HG03378 (cell line): ENCODE measurements at regions not wholly inside any gene's neighbourhood (a gene's known extent, or its start where the extent isn't known, plus 50 kb on each side); places are given as distances from the start of the nearest gene placed in this dataset.
"Not testable (repeated sequence)": the region's sequence is repeated elsewhere in the genome, so short reads cannot be mapped to it uniquely, and the experiment has no call there.

Experiments used
- ATAC-seq: cut with Tn5 transposase; IDR thresholded peaks from one replicate; pipeline ENCODE4 v1.9.1; 2021; ENCODE audit warnings: mild to moderate bottlenecking, moderate library complexity; ENCODE audit not compliant: unreplicated experiment

DNA sequence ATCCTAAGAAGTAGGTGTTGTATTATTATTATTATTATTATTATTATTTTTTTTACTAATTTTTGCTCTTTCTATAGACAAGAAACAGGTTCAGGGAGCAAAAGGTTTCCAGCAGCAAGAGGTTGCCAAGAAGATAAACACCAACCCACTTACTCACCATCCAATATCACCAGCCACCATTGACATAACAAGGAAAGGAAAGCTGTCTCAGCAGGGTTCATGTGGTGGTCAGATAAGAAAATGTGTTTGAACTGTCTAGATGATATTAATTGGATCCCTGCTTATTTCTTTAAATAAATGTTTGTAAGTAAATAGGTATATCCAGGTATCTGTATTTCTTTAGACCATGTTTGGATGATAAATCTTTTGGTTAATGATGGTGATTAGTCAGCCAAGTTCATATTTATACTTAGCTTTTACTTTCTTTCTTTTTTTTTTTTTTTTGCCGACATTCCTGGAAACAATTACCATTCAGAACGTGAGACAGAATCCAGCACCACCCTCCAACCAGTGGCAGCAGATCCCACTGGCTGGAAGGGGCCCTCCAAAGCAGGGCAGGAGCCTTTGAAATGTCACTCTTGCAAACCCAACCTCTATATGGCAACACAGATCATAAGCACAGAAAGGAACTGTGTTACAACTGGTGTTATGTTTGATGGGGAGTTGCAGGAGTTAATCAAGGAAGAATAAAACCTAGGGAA lies 139.2 kb upstream of the ECI2 start:
- no peak for ATAC-seq

DNA sequence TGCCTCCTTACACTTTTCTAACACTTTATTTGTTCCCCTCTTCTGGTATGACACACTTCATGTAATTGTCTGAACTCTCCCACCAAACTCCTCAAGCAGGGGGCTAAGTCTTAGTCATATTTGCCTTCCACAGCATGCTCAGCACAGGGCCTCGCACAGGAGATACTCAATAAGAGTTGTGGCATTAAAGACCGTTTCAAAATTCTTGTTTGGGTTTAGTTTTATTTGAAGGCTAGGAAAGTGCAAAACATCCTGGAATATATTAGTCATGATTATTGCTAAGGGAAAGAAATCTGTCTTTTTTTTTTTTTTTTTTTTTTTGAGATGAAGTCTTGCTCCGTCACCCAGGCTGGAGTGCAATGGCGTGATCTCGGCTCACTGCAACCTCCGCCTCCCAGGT lies 137.6 kb upstream of the ECI2 start:
- no peak for ATAC-seq

DNA sequence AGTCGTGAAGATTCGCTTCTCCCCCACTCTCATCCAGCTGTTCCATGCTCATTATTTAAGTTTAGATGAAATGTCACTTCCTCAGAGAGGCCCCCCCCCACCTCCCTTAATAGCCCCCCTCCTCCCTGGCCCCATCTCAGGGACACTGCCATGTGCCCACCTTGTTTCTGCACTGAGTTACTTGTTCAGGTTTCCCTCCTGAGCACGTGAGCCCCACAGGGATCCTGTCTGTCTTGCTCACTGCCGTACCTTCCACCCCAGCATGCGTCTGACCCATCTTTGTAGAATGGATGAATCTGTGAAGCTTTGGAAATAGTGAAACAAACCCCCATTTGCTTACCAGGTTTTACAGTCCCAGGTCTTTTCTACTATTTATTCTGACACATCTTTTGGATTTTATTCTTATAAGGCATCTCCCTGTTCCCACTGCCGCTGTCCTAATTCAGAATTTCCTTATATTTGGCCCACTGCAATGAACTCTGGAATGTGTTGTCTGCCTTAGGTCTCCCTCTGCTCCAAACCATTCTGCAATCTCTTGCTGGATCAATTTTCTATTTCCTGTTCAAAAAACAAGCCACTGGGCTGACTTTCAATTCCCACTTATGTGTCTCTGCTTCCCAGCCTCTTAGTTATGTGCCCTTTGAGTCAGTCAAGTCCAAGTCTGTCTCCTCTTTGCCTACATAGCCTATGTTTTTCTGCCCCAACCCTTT lies 136.5 kb upstream of the ECI2 start:
- no peak for ATAC-seq

DNA sequence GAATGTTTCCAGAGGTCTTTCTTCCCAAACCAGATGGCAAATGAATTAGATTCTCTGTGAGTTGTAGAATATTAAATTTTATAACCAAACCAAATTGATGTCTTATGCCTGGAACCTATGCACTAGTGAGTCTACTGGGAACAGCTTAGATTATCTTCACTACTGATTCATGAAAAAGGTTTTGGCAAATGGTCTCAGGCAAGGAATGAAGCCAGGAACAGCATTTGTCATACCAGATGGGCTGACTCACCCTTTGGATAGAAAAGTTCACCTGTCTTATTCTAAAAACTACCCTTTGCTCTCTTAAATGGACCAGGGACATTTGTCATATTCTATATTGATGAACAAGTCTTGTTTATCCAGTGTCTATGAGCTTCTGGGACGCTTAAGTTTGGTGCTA lies 135.4 kb upstream of the ECI2 start:
- no peak for ATAC-seq

DNA sequence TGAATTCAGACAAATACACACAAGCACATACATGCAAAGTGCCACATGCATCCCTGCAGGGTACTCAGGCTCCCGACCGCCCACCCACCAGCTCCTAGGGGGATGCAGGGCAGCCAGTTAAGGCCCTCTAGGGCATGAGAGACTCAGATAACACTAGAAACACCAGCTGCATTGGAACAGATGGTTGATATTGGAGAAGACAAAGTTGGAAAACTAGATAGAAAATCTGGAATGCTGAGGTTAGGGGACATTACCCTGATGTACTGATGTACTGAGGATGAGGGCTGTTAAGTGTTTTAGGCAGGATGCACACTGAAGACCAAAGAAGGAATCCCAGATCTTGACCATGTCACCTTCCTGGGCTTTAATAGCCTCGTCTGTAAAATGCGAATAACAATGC lies 134.6 kb upstream of the ECI2 start:
- no peak for ATAC-seq

DNA sequence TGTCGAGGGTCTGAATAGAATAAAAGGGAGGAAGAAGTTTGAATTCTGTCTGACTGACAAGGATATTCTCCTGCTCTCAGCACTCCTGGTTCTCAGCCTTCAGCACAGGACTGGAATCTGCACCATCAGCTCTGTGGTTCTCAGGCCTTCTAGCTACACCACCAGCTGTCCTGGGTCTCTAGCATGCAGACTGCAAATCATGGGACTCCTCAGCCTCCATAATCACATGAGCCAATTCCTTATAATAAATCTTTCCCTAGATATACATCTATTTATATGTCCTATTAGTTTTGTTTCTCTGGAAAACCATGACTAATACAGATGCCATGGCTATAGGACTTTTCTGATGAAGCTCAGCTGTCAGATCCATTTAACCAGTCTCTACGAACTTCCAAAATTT lies 132.8 kb upstream of the ECI2 start:
- ATAC-seq: no peak

DNA sequence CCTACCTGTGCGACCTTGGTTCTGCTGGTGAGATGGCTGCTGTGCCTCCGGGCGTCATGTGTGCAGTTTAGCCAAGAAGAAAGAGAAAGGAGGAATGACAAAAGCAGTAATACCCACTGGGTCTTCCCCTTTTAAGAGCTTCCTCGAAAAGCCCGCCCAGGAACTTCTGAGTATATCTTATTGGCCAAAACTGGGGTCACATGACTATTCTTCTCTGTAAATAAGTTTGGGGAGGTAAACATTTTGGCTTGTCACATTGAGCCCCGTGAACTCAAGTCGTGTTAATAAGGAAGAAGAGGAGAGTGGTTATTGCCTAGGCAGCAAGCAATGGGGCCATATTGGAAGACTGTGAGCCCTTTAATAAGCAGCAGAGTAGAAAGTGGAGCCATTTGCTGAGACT lies 130.4 kb upstream of the ECI2 start:
- no peak for ATAC-seq

DNA sequence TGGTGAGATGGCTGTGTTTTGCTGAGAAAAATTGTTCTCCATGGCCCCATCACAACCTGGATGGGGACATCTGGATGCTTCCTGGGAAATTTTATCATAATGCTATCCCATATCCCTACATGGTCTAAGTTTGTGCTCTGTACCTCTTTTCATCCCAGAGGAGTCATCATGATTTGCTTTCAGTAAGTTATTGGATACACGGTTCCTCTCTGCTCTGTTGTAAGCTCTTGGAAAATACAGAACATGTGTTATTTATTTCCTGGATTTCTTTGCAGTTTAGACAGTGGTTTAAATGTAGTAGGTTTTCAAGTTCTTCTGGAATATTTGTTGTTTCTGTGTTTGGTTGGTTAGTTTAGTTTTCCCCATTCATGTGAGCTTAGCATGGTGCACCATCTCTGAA lies 129.2 kb upstream of the ECI2 start:
- no peak for ATAC-seq

DNA sequence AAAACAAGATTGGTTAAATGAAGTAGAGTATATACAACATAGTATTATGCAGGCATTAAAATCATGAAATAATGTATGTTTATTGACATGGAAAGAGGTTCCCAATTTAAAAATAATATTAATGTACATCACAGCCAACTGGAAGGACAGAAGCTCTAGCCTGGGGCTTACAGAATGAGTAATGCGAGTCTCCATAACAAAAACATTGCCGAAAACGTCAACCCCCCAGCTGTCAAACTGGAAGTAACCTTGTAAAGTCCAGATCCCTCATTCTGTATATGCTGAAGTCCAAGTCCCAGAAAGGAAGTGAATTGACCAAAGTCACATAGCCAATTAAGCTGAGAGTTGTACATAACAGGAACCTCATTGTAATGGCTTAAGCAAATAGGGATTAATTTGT lies 128.7 kb upstream of the ECI2 start:
- no peak for ATAC-seq

DNA sequence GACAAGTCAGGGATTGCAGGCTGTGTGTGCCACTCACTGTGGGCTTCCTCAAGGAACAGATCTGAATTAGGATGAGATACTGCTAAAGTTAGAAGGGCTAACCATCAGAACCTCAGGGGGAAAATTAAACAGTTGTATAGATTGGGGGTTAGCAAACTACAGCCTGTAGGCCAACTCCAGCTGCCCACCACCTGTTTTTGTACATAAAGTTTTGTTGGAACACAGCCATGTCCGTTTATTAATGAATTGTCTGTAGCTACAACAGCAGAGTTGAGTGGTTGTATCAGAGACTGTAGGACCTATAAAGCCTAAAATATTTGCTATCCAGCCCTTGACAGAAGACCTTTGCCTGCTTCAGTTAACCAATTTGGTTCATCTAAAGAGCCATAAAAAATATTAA lies 127.2 kb upstream of the ECI2 start:
- ATAC-seq: no peak

DNA sequence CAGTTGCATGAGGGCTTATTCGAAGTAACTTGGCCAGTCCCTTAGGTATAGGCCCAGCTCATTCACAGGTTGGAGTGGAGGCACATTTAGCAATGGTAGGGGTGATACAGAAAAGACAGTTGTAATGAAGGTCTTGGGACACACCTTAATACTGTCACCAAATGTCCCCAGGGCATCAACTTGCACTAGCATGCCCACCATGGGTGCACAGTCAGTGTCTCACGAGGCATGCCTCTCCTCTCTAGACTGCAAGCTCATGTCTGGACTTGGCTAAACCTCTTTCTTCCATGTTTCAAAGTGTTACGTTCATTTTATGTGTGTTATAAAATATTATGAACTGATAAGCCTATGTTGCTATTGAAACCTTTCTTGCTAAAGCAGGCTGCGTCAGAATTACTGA lies 124.0 kb upstream of the ECI2 start:
- ATAC-seq: no peak

DNA sequence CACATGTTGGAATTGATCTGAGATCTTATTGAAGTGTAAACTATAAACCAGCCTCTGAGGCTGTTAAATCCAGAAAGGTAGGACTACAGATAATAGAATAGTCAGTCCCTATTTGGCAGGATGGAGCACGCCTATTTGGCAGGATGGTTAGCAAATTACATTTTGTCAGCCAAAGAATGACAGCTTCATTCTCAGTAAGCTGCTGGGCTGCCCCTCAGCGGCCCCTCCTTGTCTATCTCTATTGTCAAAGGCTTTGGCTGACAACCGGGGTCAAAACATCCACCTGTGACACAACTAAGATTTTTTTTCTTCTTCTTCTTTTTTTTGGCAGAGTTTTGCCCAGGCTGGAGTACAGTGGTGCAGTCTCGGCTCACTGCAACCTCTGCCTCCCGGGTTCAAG lies 123.4 kb upstream of the ECI2 start:
- ATAC-seq: no peak

DNA sequence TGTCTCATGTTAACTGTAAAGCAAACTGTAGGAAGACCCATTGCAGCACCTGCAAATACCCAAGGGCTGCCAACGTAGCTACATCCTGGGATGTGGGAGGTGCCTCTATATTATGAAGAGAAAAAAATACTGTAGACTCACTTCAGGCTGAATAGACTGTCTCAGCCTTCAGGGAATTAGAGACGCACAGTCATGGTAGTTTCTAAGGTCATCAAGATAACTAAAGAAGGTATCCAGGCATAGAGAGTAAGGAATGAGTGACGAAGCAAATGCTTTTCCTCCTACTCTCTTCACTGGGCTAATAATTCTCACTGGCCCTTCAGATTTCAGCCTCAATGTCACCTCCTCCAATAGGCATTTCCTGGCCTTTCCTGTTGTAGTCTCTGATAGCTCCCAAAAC lies 121.6 kb upstream of the ECI2 start:
- no peak for ATAC-seq

DNA sequence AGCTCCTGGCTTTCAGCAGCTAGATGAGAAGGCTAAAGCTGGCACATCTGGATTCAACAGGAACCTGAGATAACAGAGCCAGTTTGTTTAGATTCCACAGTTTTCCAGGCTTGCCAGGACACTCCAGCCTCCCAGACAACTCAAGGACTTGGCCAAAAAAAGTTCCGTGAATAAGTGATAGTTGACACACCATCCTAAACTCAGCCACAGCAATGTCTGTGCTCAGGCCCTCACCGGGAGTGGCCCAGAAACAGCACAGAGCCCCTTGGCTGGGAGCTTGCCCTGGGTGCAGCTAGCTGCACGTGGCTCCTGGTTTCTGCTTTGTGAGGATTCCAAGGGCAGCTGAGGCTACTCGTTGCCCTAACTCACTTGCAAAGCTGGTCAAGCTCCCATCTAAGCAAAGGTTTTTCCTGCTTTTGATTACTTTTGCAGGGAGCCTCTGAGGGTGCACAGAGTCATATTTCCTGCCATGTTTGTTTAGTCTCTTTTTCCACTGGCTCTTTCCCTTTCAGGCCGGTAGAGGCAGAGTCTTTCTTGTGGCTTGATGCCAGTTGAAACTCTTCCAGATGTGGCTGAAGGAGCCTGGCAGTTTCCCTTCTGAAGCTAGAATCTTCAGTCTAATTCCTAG lies 118.3 kb upstream of the ECI2 start:
- no peak for ATAC-seq

DNA sequence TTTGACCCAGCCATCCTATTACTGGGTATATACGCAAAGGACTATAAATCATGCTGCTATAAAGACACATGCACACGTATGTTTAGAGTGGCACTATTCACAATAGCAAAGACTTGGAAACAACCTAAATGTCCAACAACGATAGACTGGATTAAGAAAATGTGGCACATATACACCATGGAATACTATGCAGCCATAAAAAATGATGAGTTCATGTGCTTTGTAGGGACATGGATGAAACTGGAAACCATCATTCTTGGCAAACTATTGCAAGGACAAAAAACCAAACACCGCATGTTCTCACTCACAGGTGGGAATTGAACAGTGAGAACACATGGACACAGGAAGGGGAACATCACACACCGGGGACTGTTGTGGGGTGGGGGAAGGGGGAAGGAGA lies 117.1 kb upstream of the ECI2 start:
- not testable (repeated sequence) for ATAC-seq

DNA sequence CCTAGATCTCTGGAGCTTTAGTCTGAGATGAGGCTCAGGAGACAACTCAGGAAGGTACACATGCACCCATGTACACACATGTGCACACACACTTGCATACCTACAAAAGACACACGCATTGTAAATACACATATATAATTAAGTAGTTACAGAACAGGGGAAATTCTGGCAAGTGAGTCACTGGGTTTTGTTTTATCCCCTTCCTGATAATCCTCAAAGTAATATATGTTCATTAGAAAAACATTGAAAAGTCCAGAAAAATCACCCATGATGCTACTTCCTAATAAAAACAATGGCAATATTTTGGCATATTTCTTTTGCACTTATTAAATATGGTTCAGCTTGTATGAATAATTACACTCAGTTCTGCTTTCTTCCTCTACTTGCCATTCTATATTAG lies 115.3 kb upstream of the ECI2 start:
- no peak for ATAC-seq

DNA sequence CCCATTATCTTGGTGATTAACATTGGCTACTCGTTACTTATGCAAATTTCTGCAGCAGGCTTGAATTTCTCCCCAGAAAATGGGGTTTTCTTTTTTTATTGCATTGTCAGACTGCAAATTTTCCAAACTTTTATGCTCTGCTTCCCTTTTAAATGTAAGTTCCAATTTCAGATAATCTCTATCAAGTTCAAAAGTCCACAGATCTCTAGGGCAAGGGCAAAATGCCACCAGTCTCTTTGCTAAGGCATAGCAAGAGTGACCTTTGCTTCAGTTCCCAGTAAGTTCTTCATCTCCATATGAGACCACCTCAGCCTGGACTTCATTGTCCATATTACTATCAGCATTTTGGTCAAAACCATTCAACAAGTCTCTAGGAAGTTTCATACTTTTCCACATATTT lies 108.5 kb upstream of the ECI2 start:
- ATAC-seq: not testable (repeated sequence)

DNA sequence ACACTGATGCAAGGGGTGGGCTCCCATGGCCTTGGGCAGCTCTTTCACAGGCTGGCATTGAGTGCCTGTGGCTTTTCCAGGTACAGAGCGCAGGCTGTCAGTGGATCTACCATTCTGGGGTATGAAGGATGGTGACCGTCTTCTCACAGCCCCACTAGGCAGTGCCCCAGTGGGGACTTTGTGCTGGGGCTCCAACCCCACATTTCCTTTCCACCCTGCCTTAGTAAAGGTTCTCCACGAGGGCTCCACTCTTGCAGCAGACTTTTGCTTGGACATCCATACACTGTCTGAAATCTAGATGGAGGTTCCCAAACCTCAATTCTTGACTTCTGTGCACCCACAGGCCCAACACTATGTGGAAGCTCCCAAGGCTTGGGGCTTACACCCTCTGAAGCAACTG lies 107.9 kb upstream of the ECI2 start:
- no peak for ATAC-seq

DNA sequence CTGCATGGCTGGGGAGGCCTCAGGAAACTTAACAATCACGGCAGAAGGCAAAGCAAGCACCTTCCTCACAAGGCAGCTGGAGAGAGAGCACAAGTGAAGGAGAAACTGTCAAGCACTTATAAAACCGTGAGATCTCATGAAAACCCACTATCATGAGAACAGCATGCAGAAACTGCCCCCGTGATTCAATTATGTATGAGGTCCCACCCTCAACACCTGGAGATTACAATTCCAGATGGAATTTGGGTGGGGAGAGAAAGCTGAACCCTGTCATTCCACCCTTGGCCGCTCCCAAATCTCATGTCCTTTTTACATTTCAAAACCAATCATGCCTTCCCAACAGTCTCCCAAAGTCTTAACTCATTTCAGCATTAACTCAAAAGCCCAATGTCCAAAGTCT lies 107.2 kb upstream of the ECI2 start:
- ATAC-seq: no peak

DNA sequence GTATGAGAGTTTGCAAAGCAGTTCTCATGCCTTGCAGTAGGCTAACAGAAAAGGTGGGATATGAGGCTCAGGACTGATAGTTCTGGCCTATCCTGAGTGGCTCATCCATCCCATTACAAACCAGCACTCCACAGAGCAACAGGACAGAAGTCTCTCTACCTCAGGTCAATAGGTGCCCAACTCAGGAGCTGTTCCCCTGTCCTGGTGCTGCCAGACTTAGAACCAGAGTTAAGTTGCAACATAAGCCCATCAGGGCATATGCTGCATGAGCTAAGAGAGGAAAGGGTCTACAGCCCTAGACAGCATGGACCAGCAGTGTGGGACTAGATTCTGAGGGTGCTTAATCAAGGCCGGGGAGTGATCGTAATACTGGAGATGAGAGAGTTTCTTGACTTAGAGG lies 104.8 kb upstream of the ECI2 start:
- ATAC-seq: no peak

DNA sequence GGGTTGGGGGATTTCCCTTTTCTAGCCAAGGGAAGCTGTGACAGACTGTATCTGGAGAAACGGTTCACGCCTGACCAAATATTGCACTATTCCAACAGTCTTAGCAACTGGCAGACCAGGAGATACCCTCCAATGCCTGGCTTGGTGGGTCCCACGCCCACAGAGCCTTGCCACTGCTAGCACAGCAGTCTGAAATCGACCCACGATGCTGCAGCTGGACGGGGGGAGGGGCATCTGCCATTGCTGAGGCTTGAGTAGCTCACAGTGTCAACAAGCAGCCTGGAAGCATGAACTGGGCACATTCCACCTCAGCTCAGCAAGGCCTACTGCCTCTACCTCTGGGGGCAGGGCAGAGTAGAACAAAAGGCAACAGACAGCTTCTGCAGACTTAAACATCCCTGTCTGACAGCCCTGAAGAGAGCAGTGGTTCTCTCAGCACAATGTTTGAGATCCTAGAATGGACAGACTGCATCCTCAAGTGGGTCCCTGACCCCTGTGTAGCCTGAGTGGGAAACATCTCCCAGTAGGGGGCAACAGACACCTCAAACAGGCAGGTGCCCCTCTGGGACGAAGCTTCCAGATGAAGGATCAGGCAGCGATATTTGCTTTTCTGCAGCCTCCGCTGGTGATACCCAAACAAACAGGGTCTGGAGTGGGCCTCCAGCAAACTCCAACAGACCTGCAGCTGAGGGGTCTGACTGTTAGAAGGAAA lies 89.9 kb upstream of the ECI2 start:
- no peak for ATAC-seq
